SK-N-SH treated with all-trans-retinoic acid at 6 μM for 48 hours (cell line): ENCODE measurements at regions not wholly inside any gene's neighbourhood (a gene's known extent, or its start where the extent isn't known, plus 50 kb on each side); places are given as distances from the start of the nearest gene placed in this dataset.

Experiments
- CSRNP3 ChIP-seq: fragments of 250-450 bp; sonication (Bioruptor Pico); IDR thresholded peaks from 2 replicates; pipeline ENCODE4 v1.5.1; 2021; ENCODE audit warnings: mild to moderate bottlenecking, moderate library complexity
- ESRRG ChIP-seq: fragments of 250-450 bp; sonication (Bioruptor Pico); IDR thresholded peaks from 2 replicates; pipeline ENCODE4 v1.6.1; 2021; ENCODE audit warnings: mild to moderate bottlenecking
- GLIS3 ChIP-seq: fragments of 250-450 bp; sonication (Bioruptor Pico); IDR thresholded peaks from 2 replicates; pipeline ENCODE4 v1.5.0; 2020; ENCODE audit warnings: mild to moderate bottlenecking, moderate library complexity
- ISL1 ChIP-seq: fragments of 250-450 bp; sonication (Bioruptor Pico); IDR thresholded peaks from 2 replicates; pipeline ENCODE4 v2.1.2; 2022; ENCODE audit warnings: mild to moderate bottlenecking, moderate library complexity
- OSR1 ChIP-seq: fragments of 250-450 bp; sonication (Bioruptor Pico); IDR thresholded peaks from 2 replicates; pipeline ENCODE4 v1.8.0; 2022; ENCODE audit warnings: moderate library complexity, mild to moderate bottlenecking, inconsistent platforms
- PATZ1 ChIP-seq: fragments of 250-450 bp; sonication (Bioruptor Pico); IDR thresholded peaks from 2 replicates; pipeline ENCODE4 v1.8.0; 2020; ENCODE audit warnings: mild to moderate bottlenecking, moderate library complexity, borderline replicate concordance
- PPARA ChIP-seq: fragments of 250-450 bp; sonication (Bioruptor Pico); IDR thresholded peaks from 2 replicates; pipeline ENCODE4 v1.5.0; 2020; ENCODE audit warnings: mild to moderate bottlenecking, borderline replicate concordance
- RARB ChIP-seq: fragments of 250-450 bp; sonication (Bioruptor Pico); IDR thresholded peaks from 2 replicates; pipeline ENCODE4 v1.8.0; 2021; ENCODE audit warnings: mild to moderate bottlenecking, moderate library complexity
- TOX ChIP-seq: fragments of 250-450 bp; sonication (Bioruptor Pico); IDR thresholded peaks from 2 replicates; pipeline ENCODE4 v1.8.0; 2021; ENCODE audit warnings: mild to moderate bottlenecking, moderate library complexity, borderline replicate concordance
- ZFP30 ChIP-seq: fragments of 450-650 bp; formaldehyde crosslinking; IDR thresholded peaks from 2 replicates; pipeline ENCODE4 v1.5.0; 2022; ENCODE audit warnings: mild to moderate bottlenecking, moderate library complexity
- TF ChIP-seq, protein P1 (sequence below): fragments of 250-450 bp; sonication (Bioruptor Pico); IDR thresholded peaks from 2 replicates; pipeline ENCODE4 v1.5.0; 2020; ENCODE audit warnings: mild to moderate bottlenecking, moderate library complexity

DNA sequence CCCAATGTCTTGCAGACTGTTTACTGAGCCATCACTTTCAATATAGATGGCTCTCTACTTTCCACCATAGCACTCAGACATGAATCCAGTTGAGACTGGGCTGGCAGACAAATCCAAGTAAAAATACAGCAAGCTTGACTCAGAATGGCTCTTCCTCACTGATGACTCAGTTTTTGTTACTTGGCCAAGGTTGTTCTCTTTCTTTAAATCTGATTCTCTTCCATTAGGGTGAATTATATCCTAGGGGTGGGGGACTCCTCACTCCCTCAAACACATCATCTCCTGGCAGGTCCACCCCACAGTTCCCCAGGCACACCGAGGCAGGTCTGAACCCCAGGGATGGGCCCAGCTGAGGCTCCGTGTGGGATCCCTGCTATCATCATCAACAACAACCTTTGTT, 157.9 kb downstream of the MEX3B start:
- TF ChIP-seq ESRRG (CRISPR knock-in tag) (no peak), GLIS3 (CRISPR knock-in tag) (no peak), OSR1 (no peak), PATZ1 (CRISPR knock-in tag) (no peak), CSRNP3 (CRISPR knock-in tag) (no peak), ISL1 (peak; percentile 52; the same call in 1 of the 2 replicates), ZFP30 (no peak), RARB (CRISPR knock-in tag) (no peak), TOX (CRISPR knock-in tag) (no peak), PPARA (CRISPR knock-in tag) (no peak)
- TF ChIP-seq, protein P1, sequence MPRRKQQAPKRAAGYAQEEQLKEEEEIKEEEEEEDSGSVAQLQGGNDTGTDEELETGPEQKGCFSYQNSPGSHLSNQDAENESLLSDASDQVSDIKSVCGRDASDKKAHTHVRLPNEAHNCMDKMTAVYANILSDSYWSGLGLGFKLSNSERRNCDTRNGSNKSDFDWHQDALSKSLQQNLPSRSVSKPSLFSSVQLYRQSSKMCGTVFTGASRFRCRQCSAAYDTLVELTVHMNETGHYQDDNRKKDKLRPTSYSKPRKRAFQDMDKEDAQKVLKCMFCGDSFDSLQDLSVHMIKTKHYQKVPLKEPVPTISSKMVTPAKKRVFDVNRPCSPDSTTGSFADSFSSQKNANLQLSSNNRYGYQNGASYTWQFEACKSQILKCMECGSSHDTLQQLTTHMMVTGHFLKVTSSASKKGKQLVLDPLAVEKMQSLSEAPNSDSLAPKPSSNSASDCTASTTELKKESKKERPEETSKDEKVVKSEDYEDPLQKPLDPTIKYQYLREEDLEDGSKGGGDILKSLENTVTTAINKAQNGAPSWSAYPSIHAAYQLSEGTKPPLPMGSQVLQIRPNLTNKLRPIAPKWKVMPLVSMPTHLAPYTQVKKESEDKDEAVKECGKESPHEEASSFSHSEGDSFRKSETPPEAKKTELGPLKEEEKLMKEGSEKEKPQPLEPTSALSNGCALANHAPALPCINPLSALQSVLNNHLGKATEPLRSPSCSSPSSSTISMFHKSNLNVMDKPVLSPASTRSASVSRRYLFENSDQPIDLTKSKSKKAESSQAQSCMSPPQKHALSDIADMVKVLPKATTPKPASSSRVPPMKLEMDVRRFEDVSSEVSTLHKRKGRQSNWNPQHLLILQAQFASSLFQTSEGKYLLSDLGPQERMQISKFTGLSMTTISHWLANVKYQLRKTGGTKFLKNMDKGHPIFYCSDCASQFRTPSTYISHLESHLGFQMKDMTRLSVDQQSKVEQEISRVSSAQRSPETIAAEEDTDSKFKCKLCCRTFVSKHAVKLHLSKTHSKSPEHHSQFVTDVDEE, result no peak
